ENCODE measurements at regions not wholly inside any gene's neighbourhood (a gene's known extent, or its start where the extent isn't known, plus 50 kb on each side); places are given as distances from the start of the nearest gene placed in this dataset.

DNA sequence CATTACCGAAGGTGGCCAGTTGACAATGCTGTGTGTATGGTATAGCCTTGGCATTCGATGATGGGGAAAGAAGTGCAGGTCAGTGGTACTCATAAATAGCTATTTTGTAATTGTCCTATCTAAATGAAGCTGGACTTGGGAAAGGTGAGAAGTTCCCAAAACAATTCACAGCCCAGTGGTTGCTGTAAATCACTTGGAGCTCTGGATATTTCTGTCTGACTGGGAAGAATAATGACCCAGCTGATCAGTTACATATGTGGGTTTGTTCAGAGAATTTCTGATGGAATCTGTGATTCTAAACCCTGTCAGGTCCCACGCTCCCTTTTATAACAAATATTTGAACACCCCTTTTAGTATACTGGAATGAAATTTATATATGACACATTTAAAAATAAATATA lies 133.9 kb upstream of the PFN2 start:
- Histone ChIP-seq H3K4me3 (ENCODE audit: low read length in 2 of 2) (no peak overlapping the region), H3K36me3 (ENCODE audit: control insufficient read depth in 1 of 2, insufficient read depth in 2 of 2, low read length in 1 of 2) (no peaks in the 10 kb centered on the region), H3K9me3 (ENCODE audit: control insufficient read depth, low read length) (no peaks in the 10 kb centered on the region), H3K27me3 (ENCODE audit: control insufficient read depth in 1 of 2, insufficient read depth in 2 of 2, low read length in 1 of 2) (no peaks in the 10 kb centered on the region), H3K4me1 (ENCODE audit: control insufficient read depth in 1 of 2, insufficient read depth in 2 of 2, low read length in 2 of 2) (peaks cover 0 to 7% of the 10 kb centered on the region in 2 donors), H3K27ac (ENCODE audit: low read depth in 1 of 2, low read length in 2 of 2) (no peak overlapping the region)
- intact Hi-C loops (cut with DNase I) = no loop called here
- DNase-seq (no peak), ATAC-seq (ENCODE audit: low FRiP score) (no peak)
- WGBS, 2 donors = 85 to 86% methylated on average over 3 of the region's 3 CpGs

DNA sequence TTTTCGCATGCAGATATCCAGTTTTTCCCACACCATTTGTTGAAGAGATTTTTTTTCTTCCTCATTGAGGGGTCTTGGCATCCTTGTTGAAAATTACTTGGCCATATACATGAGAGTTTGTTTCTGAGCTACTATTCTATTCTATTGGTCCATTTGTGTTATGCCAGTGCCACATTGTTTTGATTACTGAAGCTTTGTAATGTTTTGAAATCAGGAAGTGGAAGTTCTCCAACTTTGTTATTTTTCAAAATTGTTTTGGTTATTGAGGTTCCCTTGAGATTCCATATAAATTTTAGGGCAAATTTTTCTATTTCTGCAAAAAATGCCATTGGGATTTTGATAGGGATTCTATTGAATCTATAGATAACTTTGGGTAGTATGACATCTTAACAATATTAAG lies 130.3 kb upstream of the PFN2 start:
- no peak for ATAC-seq (ENCODE audit: low FRiP score)
- Histone ChIP-seq H3K27me3 (ENCODE audit: control insufficient read depth in 1 of 2, insufficient read depth in 2 of 2, low read length in 1 of 2) (no peaks in the 10 kb centered on the region), H3K27ac (ENCODE audit: low read depth in 1 of 2, low read length in 2 of 2) (no peak overlapping the region), H3K36me3 (ENCODE audit: control insufficient read depth in 1 of 2, insufficient read depth in 2 of 2, low read length in 1 of 2) (no peaks in the 10 kb centered on the region), H3K4me1 (ENCODE audit: control insufficient read depth in 1 of 2, insufficient read depth in 2 of 2, low read length in 2 of 2) (peaks cover 4% of the 10 kb centered on the region in 2 donors), H3K9me3 (ENCODE audit: control insufficient read depth, low read length) (no peaks in the 10 kb centered on the region), H3K4me3 (ENCODE audit: low read length in 2 of 2) (no peak overlapping the region)
- intact Hi-C loops (cut with DNase I) = no loop called here
- WGBS, 2 donors = 95 to 99% methylated on average over 1 of the region's 1 CpG
- no peak for DNase-seq

DNA sequence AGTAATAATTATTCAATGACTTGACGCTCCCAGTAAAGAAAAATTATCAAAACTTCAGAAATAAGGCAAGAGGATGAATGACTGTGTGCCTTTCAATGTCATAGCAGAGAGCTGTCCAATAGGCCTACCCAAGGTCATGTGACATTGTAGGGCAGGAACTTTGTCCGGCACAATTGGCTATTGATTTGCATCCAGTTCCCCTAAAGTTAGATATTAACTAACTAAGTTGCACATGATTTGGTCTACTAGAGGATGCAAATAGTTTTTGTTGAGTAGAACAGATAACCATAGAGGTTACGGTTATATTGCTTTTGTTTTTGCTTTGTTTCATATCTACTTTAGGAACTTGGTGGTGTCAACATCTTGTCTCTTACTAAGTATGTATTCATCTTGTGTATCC lies 127.9 kb upstream of the PFN2 start:
- Histone ChIP-seq H3K9me3 (ENCODE audit: control insufficient read depth, low read length) (no peaks in the 10 kb centered on the region), H3K4me3 (ENCODE audit: low read length in 2 of 2) (no peak overlapping the region), H3K4me1 (ENCODE audit: control insufficient read depth in 1 of 2, insufficient read depth in 2 of 2, low read length in 2 of 2) (peaks cover 4% of the 10 kb centered on the region in 2 donors), H3K27ac (ENCODE audit: low read depth in 1 of 2, low read length in 2 of 2) (no peak overlapping the region), H3K27me3 (ENCODE audit: control insufficient read depth in 1 of 2, insufficient read depth in 2 of 2, low read length in 1 of 2) (no peaks in the 10 kb centered on the region), H3K36me3 (ENCODE audit: control insufficient read depth in 1 of 2, insufficient read depth in 2 of 2, low read length in 1 of 2) (no peaks in the 10 kb centered on the region)
- intact Hi-C loops (cut with DNase I) = no loop called here
- 96 to 98% methylated on average over 3 of the region's 3 CpGs for WGBS, 2 donors
- ATAC-seq (ENCODE audit: low FRiP score) (no peak), DNase-seq (no peak)

DNA sequence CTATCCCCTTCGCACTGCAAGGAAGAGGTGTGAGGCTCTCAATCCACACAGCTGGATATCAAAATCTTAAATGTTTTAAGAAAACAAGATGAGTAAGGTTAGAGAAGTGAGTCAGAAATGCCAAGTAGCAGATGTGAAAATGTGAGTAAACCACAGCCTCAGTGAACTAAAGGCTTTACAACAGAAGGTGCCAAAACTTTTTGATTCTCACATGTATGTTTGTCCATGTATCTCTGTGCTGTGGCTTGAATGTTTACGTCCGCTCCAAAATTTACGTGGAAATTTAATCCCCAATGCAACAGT lies 126.8 kb upstream of the PFN2 start:
- 78 to 80% methylated on average over 4 of the region's 4 CpGs for WGBS, 2 donors
- DNase-seq (no peak), ATAC-seq (ENCODE audit: low FRiP score) (no peak)
- intact Hi-C loops (cut with DNase I) = no loop called here
- Histone ChIP-seq H3K4me1 (ENCODE audit: control insufficient read depth in 1 of 2, insufficient read depth in 2 of 2, low read length in 2 of 2) (peaks cover 4% of the 10 kb centered on the region in 2 donors), H3K27me3 (ENCODE audit: control insufficient read depth in 1 of 2, insufficient read depth in 2 of 2, low read length in 1 of 2) (no peaks in the 10 kb centered on the region), H3K36me3 (ENCODE audit: control insufficient read depth in 1 of 2, insufficient read depth in 2 of 2, low read length in 1 of 2) (no peaks in the 10 kb centered on the region), H3K9me3 (ENCODE audit: control insufficient read depth, low read length) (no peaks in the 10 kb centered on the region), H3K27ac (ENCODE audit: low read depth in 1 of 2, low read length in 2 of 2) (peak overlapping the region in 1 of 2 donors; percentile 42), H3K4me3 (ENCODE audit: low read length in 2 of 2) (no peak overlapping the region)

DNA sequence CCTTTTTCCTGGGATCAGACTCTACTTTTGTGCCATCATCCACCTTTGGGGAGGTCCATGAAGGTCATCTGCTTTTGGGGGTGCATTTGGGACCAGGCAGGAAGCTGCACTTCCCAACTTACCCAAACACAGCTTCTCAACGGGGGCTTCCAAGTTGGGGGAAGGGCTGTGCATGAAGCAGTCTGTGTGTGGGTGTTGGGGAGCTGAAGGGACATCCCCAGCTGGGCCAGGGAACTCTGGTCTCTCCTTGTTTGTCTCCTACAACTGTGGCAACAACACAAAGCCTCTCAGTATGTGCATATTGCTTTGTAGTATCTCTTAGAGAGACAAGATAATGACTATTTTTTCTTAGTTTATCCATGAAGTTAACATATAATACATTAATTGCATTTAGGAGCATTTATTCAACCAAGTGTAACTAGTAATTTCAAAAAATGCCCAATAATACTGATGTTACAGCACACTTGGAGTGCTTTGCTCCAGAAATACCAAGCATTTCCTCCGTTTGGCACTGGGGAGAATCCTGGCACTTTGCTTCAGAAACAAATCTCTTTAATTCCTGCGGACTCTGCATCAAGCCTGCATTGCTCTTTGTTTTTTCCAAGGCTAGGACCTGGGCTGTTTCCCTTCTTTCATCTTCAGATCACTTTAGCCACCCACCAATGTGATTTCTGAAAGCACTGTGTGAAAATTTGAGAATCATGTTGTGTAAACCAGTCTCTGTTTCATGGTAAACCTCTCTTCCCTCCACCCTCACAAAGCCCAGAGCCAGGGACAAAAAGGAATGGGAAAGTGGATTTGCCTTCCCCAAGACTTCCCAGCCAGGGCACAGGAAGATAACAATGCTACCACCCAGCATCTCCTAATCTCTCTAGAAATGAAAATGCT lies 126.2 kb upstream of the PFN2 start:
- H3K27ac ChIP-seq (ENCODE audit: low read depth in 1 of 2, low read length in 2 of 2) = peak overlapping the region in 1 of 2 donors; percentile 42

DNA sequence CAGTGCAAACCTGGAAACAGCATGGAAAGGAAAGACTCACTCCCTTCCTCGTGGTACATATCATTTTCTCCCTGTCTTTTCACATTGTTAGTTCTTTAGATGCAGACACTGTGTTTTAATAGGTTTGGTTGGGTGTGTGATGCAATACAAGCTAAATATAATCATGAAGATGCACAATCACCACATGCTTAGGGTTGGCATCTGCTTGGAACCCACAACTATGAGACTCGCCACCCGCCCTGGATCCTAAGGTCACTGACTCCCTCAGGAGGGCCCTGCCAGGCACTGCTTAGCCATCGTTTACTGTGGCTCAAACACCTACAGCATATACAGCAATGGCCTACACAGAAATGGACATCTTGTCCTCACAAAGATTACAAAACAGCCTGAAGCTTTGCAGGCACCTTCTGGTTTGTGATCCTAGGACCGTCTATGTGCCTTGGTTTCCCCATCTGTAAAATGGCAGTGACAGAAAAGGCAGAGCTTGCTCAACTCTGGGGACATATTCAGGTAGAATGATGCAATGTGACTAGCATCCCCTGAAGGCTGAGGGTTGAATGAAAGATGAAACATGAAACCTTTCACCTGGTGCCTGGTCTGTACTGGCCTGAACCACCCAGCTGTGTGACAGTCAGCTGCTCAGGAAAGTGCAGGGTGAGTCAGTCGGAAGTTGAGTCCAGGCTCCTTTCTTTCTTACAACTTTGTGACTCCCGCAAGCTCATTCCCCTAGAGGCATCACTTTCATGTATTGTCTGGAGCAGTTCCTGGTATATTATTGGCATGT lies 123.6 kb upstream of the PFN2 start:
- 88 to 93% methylated on average over 7 of the region's 7 CpGs for WGBS, 2 donors
- Histone ChIP-seq H3K9me3 (ENCODE audit: control insufficient read depth, low read length) (no peaks in the 10 kb centered on the region), H3K4me3 (ENCODE audit: low read length in 2 of 2) (no peak overlapping the region), H3K27ac (ENCODE audit: low read depth in 1 of 2, low read length in 2 of 2) (no peak overlapping the region), H3K36me3 (ENCODE audit: control insufficient read depth in 1 of 2, insufficient read depth in 2 of 2, low read length in 1 of 2) (no peaks in the 10 kb centered on the region), H3K27me3 (ENCODE audit: control insufficient read depth in 1 of 2, insufficient read depth in 2 of 2, low read length in 1 of 2) (no peaks in the 10 kb centered on the region), H3K4me1 (ENCODE audit: control insufficient read depth in 1 of 2, insufficient read depth in 2 of 2, low read length in 2 of 2) (peaks cover 4% of the 10 kb centered on the region in 2 donors)
- DNase-seq = no peak
- intact Hi-C loops (cut with DNase I) = no loop called here
- ATAC-seq (ENCODE audit: low FRiP score) = no peak

More for the DNA sequence above, 126.2 kb upstream of the PFN2 start:
- H3K4me1 ChIP-seq (ENCODE audit: control insufficient read depth in 1 of 2, insufficient read depth in 2 of 2, low read length in 2 of 2) = peaks cover 4% of the 10 kb centered on the region in 2 donors
- 11 to 12% methylated on average over 3 of the region's 3 CpGs for WGBS, 2 donors
- intact Hi-C loops (cut with DNase I) = no loop called here
- H3K36me3 ChIP-seq (ENCODE audit: control insufficient read depth in 1 of 2, insufficient read depth in 2 of 2, low read length in 1 of 2) = no peaks in the 10 kb centered on the region
- ATAC-seq (ENCODE audit: low FRiP score) (no peak), DNase-seq (no peak)
- H3K27me3 ChIP-seq (ENCODE audit: control insufficient read depth in 1 of 2, insufficient read depth in 2 of 2, low read length in 1 of 2) = no peaks in the 10 kb centered on the region
- no peak overlapping the region for H3K4me3 ChIP-seq (ENCODE audit: low read length in 2 of 2)
- no peaks in the 10 kb centered on the region for H3K9me3 ChIP-seq (ENCODE audit: control insufficient read depth, low read length)

DNA sequence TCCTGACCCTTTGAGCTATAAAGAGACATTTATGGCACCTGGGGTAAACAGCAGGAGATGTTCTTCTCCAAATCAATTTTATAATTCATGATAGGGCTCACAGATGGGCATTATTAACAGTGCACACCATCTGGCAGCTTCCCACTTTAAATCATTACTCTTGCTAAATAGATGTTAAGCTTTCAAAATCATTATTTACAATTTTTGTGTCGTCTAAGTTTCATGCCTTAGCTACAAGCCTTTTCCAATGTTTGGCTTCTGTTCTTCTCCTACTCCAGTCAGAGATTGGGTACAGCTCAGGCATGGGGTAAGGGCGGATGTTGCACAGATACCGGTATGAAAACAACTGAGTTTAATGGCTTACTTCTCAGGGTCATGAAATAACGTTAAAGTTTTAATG lies 120.9 kb upstream of the PFN2 start:
- Histone ChIP-seq H3K9me3 (ENCODE audit: control insufficient read depth, low read length) (no peaks in the 10 kb centered on the region), H3K27ac (ENCODE audit: low read depth in 1 of 2, low read length in 2 of 2) (no peak overlapping the region), H3K36me3 (ENCODE audit: control insufficient read depth in 1 of 2, insufficient read depth in 2 of 2, low read length in 1 of 2) (no peaks in the 10 kb centered on the region), H3K4me1 (ENCODE audit: control insufficient read depth in 1 of 2, insufficient read depth in 2 of 2, low read length in 2 of 2) (no peaks in the 10 kb centered on the region), H3K4me3 (ENCODE audit: low read length in 2 of 2) (no peak overlapping the region), H3K27me3 (ENCODE audit: control insufficient read depth in 1 of 2, insufficient read depth in 2 of 2, low read length in 1 of 2) (no peaks in the 10 kb centered on the region)
- no peak for ATAC-seq (ENCODE audit: low FRiP score)
- intact Hi-C loops (cut with DNase I) = no loop called here
- no peak for DNase-seq
- WGBS, 2 donors = 60 to 71% methylated on average over 4 of the region's 4 CpGs

DNA sequence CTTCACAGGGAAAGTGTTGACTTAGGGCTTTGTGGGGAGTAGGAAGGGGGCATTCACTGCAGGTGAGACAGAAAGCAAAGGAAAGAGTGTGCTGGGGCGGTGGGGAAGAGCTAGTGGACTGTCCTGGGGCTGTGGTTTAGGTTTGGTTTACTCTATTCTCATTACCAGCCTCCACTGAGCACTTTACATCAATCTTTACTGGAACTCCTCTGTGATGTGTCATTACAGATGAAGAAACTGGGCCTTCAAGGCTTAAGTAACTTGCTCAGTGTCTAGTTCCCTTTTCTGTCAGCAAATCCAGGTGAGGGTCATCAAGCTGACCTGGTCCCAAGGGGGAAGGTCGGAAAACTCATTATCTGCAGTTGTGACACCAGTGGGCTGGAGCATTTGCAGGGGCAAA lies 120.2 kb upstream of the PFN2 start:
- ATAC-seq (ENCODE audit: low FRiP score) (no peak), DNase-seq (no peak)
- Histone ChIP-seq H3K4me1 (ENCODE audit: control insufficient read depth in 1 of 2, insufficient read depth in 2 of 2, low read length in 2 of 2) (no peaks in the 10 kb centered on the region), H3K27me3 (ENCODE audit: control insufficient read depth in 1 of 2, insufficient read depth in 2 of 2, low read length in 1 of 2) (no peaks in the 10 kb centered on the region), H3K9me3 (ENCODE audit: control insufficient read depth, low read length) (no peaks in the 10 kb centered on the region), H3K27ac (ENCODE audit: low read depth in 1 of 2, low read length in 2 of 2) (no peak overlapping the region), H3K4me3 (ENCODE audit: low read length in 2 of 2) (no peak overlapping the region), H3K36me3 (ENCODE audit: control insufficient read depth in 1 of 2, insufficient read depth in 2 of 2, low read length in 1 of 2) (no peaks in the 10 kb centered on the region)
- WGBS, 2 donors = 90 to 94% methylated on average over 2 of the region's 2 CpGs
- intact Hi-C loops (cut with DNase I) = no loop called here

DNA sequence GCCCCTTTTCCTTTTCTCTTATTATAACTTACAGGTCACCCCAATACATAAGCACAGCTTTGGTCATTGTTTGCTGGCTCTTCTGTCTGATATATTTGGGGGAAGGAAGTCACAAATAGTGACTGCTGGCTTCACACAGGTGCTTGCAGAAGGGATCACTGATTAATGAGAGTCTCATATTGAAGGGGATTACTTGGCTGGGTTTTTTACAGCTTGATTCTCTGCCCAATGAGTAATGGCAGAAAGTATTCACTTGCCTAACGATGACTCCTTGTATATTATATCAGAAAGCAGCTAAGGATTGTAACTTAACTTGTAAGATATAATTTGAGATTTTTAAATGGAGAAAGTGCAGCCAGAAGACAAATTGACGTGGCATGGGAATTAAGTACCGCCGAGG lies 119.3 kb upstream of the PFN2 start:
- Histone ChIP-seq H3K4me3 (ENCODE audit: low read length in 2 of 2) (no peak overlapping the region), H3K27me3 (ENCODE audit: control insufficient read depth in 1 of 2, insufficient read depth in 2 of 2, low read length in 1 of 2) (no peaks in the 10 kb centered on the region), H3K36me3 (ENCODE audit: control insufficient read depth in 1 of 2, insufficient read depth in 2 of 2, low read length in 1 of 2) (no peaks in the 10 kb centered on the region), H3K9me3 (ENCODE audit: control insufficient read depth, low read length) (no peaks in the 10 kb centered on the region), H3K4me1 (ENCODE audit: control insufficient read depth in 1 of 2, insufficient read depth in 2 of 2, low read length in 2 of 2) (no peaks in the 10 kb centered on the region), H3K27ac (ENCODE audit: low read depth in 1 of 2, low read length in 2 of 2) (no peak overlapping the region)
- WGBS, 2 donors = 81 to 87% methylated on average over 4 of the region's 4 CpGs
- no peak for ATAC-seq (ENCODE audit: low FRiP score)
- intact Hi-C loops (cut with DNase I) = no loop called here
- no peak for DNase-seq
